ENCODE measurements at regions not wholly inside any gene's neighbourhood (a gene's known extent, or its start where the extent isn't known, plus 50 kb on each side); places are given as distances from the start of the nearest gene placed in this dataset.

- Histone ChIP-seq H3K9me3 (ENCODE audit: control insufficient read depth in 4 of 4, insufficient read depth in 3 of 4, low read length in 3 of 4) (peaks cover 0 to 7% (median 4%) of the 10 kb centered on the region in 4 donors), H3K4me3 (no peak overlapping the region), H3K9ac (ENCODE audit: insufficient read depth in 1 of 2, low read length in 2 of 2) (no peak overlapping the region), H3K36me3 (ENCODE audit: control insufficient read depth in 4 of 4, insufficient read depth in 4 of 4, low read length in 4 of 4) (no peaks in the 10 kb centered on the region), H3K4me1 (ENCODE audit: control insufficient read depth in 5 of 5, insufficient read depth in 5 of 5, low read length in 5 of 5) (no peaks in the 10 kb centered on the region), H3K27me3 (ENCODE audit: control insufficient read depth in 3 of 3, insufficient read depth in 3 of 3, low read length in 2 of 3) (no peaks in the 10 kb centered on the region), H3K27ac (ENCODE audit: low read depth in 1 of 2, low read length in 1 of 2) (no peak overlapping the region)
- ATAC-seq (ENCODE audit: insufficient read depth, low FRiP score) = no peak
- 90 to 95% methylated on average over 4 of the region's 4 CpGs for WGBS, 2 donors
- TF ChIP-seq CTCF (IDR thresholded peaks at IDR 0.05; ENCODE audit: control extremely low read depth, extremely low read depth) = no peak
- no peak for DNase-seq
These were observed 103.9 kb upstream of the ACVR1 start for GRCh38 chr2:157980020-157980419.

GRCh38 chr2:157971702-157972101, 95.6 kb upstream of the ACVR1 start:
- Histone ChIP-seq H3K4me3 (no peak overlapping the region), H3K27ac (ENCODE audit: low read depth in 1 of 2, low read length in 1 of 2) (no peak overlapping the region), H3K9ac (ENCODE audit: insufficient read depth in 1 of 2, low read length in 2 of 2) (no peak overlapping the region), H3K27me3 (ENCODE audit: control insufficient read depth in 3 of 3, insufficient read depth in 3 of 3, low read length in 2 of 3) (no peaks in the 10 kb centered on the region), H3K4me1 (ENCODE audit: control insufficient read depth in 5 of 5, insufficient read depth in 5 of 5, low read length in 5 of 5) (no peaks in the 10 kb centered on the region), H3K36me3 (ENCODE audit: control insufficient read depth in 4 of 4, insufficient read depth in 4 of 4, low read length in 4 of 4) (no peaks in the 10 kb centered on the region), H3K9me3 (ENCODE audit: control insufficient read depth in 4 of 4, insufficient read depth in 3 of 4, low read length in 3 of 4) (peaks cover 0 to 4% (median 0%) of the 10 kb centered on the region in 4 donors)
- TF ChIP-seq CTCF (IDR thresholded peaks at IDR 0.05; ENCODE audit: control extremely low read depth, extremely low read depth) = no peak
- DNase-seq = no peak
- no peak for ATAC-seq (ENCODE audit: insufficient read depth, low FRiP score)

DNA sequence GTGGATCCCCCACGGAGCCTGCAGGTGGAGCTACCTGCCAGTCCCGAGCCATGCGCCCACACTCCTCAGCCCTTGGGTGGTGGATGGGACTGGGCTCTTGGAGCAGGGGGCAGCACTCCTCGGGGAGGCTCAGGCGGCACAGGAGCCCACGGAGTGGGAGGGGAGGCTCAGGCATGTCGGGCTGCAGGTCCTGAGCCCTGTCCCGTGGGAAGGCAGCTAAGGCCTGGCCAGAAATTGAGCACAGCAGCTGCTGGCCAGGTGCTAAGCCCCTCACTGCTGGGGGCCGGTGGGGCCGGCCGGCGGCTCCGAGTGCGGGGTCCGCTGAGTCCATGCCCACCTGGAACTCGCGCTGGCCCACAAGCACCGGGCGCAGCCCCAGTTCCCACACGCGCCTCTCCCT, 91.7 kb upstream of the ACVR1 start:
- H3K36me3 ChIP-seq (ENCODE audit: control insufficient read depth in 4 of 4, insufficient read depth in 4 of 4, low read length in 4 of 4) = no peaks in the 10 kb centered on the region
- WGBS, 2 donors = 93 to 97% methylated on average over 21 of the region's 21 CpGs
- H3K4me3 ChIP-seq = no peak overlapping the region
- H3K9me3 ChIP-seq (ENCODE audit: control insufficient read depth in 4 of 4, insufficient read depth in 3 of 4, low read length in 3 of 4) = peaks cover 0 to 4% (median 0%) of the 10 kb centered on the region in 4 donors
- no peak for TF ChIP-seq CTCF (IDR thresholded peaks at IDR 0.05; ENCODE audit: control extremely low read depth, extremely low read depth)
- H3K9ac ChIP-seq (ENCODE audit: insufficient read depth in 1 of 2, low read length in 2 of 2) = no peak overlapping the region
- H3K27ac ChIP-seq (ENCODE audit: low read depth in 1 of 2, low read length in 1 of 2) = no peak overlapping the region
- DNase-seq (no peak), ATAC-seq (ENCODE audit: insufficient read depth, low FRiP score) (no peak)
- no peaks in the 10 kb centered on the region for H3K27me3 ChIP-seq (ENCODE audit: control insufficient read depth in 3 of 3, insufficient read depth in 3 of 3, low read length in 2 of 3)
- H3K4me1 ChIP-seq (ENCODE audit: control insufficient read depth in 5 of 5, insufficient read depth in 5 of 5, low read length in 5 of 5) = no peaks in the 10 kb centered on the region

- 94 to 96% methylated on average over 3 of the region's 3 CpGs for WGBS, 2 donors
- Histone ChIP-seq H3K9me3 (ENCODE audit: control insufficient read depth in 4 of 4, insufficient read depth in 3 of 4, low read length in 3 of 4) (peaks cover 0 to 7% (median 6%) of the 10 kb centered on the region in 4 donors), H3K27me3 (ENCODE audit: control insufficient read depth in 3 of 3, insufficient read depth in 3 of 3, low read length in 2 of 3) (no peaks in the 10 kb centered on the region), H3K9ac (ENCODE audit: insufficient read depth in 1 of 2, low read length in 2 of 2) (no peak overlapping the region), H3K27ac (ENCODE audit: low read depth in 1 of 2, low read length in 1 of 2) (no peak overlapping the region), H3K4me1 (ENCODE audit: control insufficient read depth in 5 of 5, insufficient read depth in 5 of 5, low read length in 5 of 5) (no peaks in the 10 kb centered on the region), H3K4me3 (no peak overlapping the region), H3K36me3 (ENCODE audit: control insufficient read depth in 4 of 4, insufficient read depth in 4 of 4, low read length in 4 of 4) (no peaks in the 10 kb centered on the region)
- DNase-seq = no peak
- TF ChIP-seq CTCF (IDR thresholded peaks at IDR 0.05; ENCODE audit: control extremely low read depth, extremely low read depth) = no peak
- no peak for ATAC-seq (ENCODE audit: insufficient read depth, low FRiP score)
These were observed 83.1 kb upstream of the ACVR1 start for GRCh38 chr2:157959249-157959648.
